MG63 (cell line): ENCODE measurements at regions not wholly inside any gene's neighbourhood (a gene's known extent, or its start where the extent isn't known, plus 50 kb on each side); places are given as distances from the start of the nearest gene placed in this dataset.
A peak's percentile ranks its signal among the peaks of the same experiment; 100 is the strongest.
"Not testable (repeated sequence)": the region's sequence is repeated elsewhere in the genome, so short reads cannot be mapped to it uniquely, and the experiment has no call there.

Source experiments
- DNase-seq: peaks from one replicate; pipeline ENCODE4 v3.0.0-alpha.2; 2020
- H3K27me3 ChIP-seq: fragments of 250-450 bp; sonication (Bioruptor Pico); 2 replicates; pipeline ENCODE4 v1.5.1; 2020; ENCODE audit warnings: mild to moderate bottlenecking, moderate library complexity
- H3K36me3 ChIP-seq: fragments of 250-450 bp; sonication (Bioruptor Pico); 2 replicates; pipeline ENCODE4 v1.5.1; 2020; ENCODE audit warnings: mild to moderate bottlenecking, moderate library complexity
- H3K4me3 ChIP-seq: fragments of 250-450 bp; sonication (Bioruptor Pico); 2 replicates; pipeline ENCODE4 v1.5.1; 2020; ENCODE audit warnings: mild to moderate bottlenecking, moderate library complexity
- H3K9me3 ChIP-seq: fragments of 250-450 bp; sonication (Bioruptor Pico); 2 replicates; pipeline ENCODE4 v1.5.1; 2020; ENCODE audit warnings: mild to moderate bottlenecking, moderate library complexity

DNA sequence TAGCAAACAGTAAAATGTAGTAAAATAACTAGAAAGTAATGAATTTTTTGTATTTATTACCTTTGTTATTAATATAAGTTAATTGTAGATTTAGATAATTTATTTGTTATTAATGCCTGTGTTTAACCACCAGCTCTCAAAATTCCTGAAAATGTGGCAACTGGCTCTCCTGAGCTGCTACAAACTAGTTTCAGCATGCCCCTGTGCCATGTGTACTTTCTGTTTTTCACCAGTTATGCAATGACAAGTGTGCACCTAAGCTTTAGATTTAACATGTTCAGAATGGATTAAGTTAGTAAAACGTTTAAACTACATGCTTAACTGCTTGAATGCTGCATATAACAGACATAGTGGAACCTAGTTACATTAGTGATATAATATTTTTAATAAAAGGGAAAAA, 88.1 kb downstream of the POSTN start:
- Histone ChIP-seq H3K4me3 (no peak overlapping the region), H3K9me3 (no peaks in the 10 kb centered on the region), H3K36me3 (no peaks in the 10 kb centered on the region), H3K27me3 (no peaks in the 10 kb centered on the region)
- no peak for DNase-seq

DNA sequence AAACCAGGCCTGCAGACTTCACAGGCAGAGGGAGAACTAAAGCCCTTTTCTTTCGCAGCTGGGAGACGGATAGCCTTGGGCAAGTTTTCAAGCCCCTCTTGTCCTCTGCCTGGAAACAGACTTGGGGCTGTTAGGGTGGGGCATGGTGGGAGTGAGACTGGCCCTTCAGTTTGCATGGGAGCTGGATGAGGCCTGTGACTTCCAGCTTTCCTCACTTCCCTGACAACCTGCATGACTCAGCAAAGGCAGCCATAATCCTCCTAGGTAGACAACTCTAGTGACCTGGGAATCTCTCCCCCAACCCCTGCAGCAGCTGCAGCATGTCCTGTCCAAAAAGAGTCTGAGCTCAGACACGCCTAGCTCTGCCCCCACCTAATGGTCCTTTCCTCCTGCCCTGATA, 93.0 kb downstream of the POSTN start:
- no peaks in the 10 kb centered on the region for H3K9me3 ChIP-seq
- H3K27me3 ChIP-seq = no peaks in the 10 kb centered on the region
- H3K4me3 ChIP-seq = no peak overlapping the region
- H3K36me3 ChIP-seq = no peaks in the 10 kb centered on the region
- no peak for DNase-seq

DNA sequence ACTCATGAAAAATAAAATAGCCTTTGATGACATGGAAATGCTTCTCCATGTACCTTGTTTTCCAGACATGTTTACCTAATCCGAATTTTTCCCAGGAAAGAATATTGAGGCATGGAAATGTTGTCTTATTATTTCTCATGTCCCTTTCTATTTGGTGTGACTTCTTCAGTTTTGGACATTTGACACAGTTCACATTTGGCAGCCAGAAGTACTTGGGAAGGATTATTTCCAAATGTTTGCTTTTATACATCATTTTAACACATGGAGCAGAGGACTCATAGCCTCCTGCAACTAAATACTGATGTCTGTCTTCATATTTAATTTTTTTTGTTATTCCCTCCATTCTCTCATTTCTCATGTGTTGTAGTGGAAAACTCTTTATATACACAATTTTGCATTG, 94.3 kb downstream of the POSTN start:
- Histone ChIP-seq H3K27me3 (no peaks in the 10 kb centered on the region), H3K4me3 (no peak overlapping the region), H3K36me3 (no peaks in the 10 kb centered on the region), H3K9me3 (no peaks in the 10 kb centered on the region)
- no peak for DNase-seq

DNA sequence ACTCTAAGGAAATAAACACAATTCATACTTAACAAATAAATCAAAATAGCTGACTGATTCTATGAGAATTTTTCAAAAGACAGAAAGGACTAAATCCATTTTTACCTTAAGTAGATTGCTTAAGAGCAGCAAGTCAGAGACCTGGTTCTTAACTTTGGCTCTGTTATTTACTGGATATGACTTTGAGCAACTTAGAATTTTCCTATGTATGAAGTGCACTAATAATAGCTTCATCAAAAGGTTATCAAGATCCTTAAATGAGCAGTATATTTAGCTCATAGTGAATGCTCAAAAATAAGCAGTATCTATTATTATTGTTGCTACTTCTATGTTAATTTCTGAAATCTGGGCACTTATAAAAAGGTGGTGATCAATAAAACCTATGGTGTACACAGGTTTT, 95.3 kb downstream of the POSTN start:
- H3K36me3 ChIP-seq = no peaks in the 10 kb centered on the region
- no peaks in the 10 kb centered on the region for H3K27me3 ChIP-seq
- H3K4me3 ChIP-seq = no peak overlapping the region
- DNase-seq = no peak
- H3K9me3 ChIP-seq = no peaks in the 10 kb centered on the region

DNA sequence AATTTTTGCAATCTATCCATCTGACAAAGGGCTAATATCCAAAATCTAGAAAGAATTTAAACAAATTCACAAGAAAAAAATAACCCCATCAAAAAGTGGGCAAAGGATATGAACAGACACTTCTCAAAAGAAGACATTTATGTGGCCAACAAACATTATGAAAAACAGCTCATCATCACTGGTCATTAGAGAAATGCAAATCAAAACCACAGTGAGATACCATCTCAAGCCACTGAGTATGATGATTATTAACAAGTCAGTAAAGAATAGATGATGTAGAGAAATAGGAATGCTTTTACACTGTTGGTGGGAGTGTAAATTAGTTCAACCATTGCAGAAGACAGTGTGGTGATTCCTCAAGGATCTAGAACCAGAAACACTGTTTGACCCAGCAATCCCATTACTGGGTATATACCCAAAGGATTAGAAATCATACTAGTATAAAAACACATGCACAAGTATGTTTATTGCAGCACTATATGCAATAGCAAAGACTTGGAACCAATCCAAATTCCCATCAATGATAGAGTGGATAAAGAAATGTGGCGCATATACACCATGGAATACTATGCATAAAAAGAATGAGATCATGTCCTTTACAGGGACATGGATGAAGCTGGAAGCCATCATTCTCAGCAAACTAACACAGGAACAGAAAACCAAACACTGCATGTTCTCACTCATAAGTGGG, 96.1 kb downstream of the POSTN start:
- H3K9me3 ChIP-seq, H3K36me3 ChIP-seq, H3K27me3 ChIP-seq, DNase-seq, H3K4me3 ChIP-seq: not testable (repeated sequence)

DNA sequence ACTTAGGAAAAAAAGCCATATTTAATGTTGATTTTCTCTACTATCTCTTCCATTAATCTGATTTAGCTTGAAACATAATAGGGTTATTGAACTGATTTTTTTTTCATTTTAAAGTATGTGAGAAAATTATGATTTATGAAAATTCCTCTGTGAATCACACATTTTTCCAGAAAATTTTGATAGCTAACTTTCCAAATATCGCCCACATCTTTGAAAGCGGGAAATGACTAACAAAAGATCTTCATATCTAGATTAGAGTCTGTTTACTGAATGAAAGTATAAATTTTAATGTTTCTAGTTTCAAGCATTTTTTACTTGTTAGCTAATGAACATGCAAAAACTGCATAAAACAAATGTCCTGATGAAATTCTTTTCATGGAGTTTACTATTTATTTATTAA, 97.4 kb downstream of the POSTN start:
- Histone ChIP-seq H3K27me3 (no peaks in the 10 kb centered on the region), H3K36me3 (no peaks in the 10 kb centered on the region), H3K4me3 (no peak overlapping the region), H3K9me3 (peaks cover 2% of the 10 kb centered on the region; the same call in 1 of the 2 replicates)
- DNase-seq = no peak

DNA sequence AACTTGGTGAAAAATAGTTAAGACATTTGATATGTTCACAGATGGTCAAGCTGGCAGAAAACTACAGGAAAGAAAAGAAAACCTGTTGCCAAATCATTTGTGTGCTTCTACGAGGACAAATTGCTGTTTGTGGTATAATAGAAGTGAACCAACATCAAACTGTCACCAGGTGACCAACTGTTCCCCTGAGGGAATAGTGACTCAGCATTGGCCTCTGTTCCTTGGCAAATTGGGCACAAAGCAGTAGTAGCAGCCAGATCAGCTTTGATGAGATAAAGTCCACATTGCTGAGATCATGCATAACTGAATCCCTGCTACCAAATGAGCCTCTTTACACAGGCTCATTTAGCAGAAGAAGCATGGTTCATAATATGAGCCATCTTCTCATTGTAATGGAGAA, 103.5 kb downstream of the POSTN start:
- Histone ChIP-seq H3K27me3 (no peaks in the 10 kb centered on the region), H3K9me3 (peaks cover 2% of the 10 kb centered on the region; the same call in 1 of the 2 replicates)
- DNase-seq = peak; percentile 65

DNA sequence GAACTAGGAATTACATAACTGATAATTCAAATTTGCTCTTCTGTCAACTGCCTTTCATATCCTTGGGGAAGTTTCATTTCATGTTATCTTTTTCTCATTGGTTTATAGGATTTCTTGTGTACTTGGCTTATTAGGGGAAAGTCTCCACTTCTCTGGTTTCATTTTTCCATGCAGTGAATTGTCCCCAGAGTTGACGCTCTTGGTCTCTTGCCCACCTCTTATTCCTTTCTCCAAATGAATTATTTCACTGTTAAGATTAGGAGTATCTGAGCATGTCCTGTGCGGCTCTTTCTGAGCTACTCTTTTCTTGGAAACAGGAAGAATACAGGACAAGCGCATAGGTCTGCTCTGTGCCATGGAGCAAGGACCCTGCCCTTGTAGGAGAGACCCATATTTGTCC, 104.8 kb downstream of the POSTN start:
- Histone ChIP-seq H3K4me3 (no peak overlapping the region), H3K36me3 (no peaks in the 10 kb centered on the region)

More for the DNA sequence above, 103.5 kb downstream of the POSTN start:
- Histone ChIP-seq H3K4me3 (no peak overlapping the region), H3K36me3 (no peaks in the 10 kb centered on the region)

DNA sequence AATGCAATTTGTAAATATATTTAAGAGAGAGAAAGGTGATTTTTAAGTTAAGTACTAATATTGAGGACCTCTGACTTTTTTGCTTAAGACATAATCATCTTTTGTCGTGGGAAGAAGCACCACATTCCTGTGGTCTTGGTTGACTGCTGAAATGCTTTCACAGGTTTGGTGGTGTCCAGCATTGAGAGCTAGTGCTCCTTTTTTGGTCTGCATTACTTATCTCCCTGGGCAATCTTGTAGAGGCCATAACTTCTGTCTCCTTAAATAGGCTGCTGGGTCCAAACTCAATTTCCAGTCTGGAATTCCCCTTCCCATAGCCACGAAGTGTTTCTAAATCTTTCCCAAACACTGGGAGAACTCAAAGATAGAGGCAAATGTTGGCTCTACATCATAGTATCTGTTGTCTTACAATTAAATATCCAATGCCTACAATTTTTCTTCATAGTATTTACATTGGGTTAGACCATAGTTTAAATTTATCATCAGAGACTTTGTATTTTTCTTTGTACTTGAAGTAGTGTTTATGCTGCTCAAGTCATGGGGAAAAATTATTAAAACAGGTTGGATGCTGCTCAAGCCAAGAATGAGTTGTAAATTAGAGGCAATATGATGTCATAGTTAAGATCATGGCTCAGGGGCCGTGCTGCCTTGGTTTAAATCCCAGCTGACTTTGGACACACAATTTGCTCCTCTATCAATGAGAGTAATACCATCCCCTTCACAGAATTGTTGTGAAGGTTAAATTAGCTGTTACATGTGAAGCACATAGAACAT, 105.6 kb downstream of the POSTN start:
- no peak for DNase-seq
- Histone ChIP-seq H3K9me3 (peaks cover 2% of the 10 kb centered on the region; the same call in 1 of the 2 replicates), H3K27me3 (no peaks in the 10 kb centered on the region), H3K36me3 (no peaks in the 10 kb centered on the region), H3K4me3 (no peak overlapping the region)

More for the DNA sequence above, 104.8 kb downstream of the POSTN start:
- Histone ChIP-seq H3K9me3 (peaks cover 2% of the 10 kb centered on the region; the same call in 1 of the 2 replicates), H3K27me3 (no peaks in the 10 kb centered on the region)
- DNase-seq = no peak

DNA sequence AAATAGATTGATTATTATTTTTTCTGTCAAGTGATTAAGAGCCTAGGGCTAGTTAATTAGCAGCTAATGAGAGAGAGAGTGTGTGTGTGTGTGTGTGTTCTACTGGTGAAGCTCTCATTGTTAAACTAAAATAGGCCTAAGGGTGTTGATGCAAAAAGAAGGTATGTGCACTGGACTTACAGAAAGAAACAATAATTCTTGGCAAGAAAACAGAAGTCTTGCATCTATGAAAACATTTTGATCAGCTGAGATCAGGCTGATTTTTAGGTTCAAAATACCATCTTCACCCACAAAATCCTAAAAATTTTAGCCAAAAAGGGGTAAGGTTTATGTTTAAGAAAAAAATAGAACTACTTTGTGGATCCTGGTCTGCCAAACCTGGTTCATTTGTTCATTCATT, 106.5 kb downstream of the POSTN start:
- H3K36me3 ChIP-seq = no peaks in the 10 kb centered on the region
- H3K9me3 ChIP-seq = peaks cover 2% of the 10 kb centered on the region; the same call in 1 of the 2 replicates
- no peak overlapping the region for H3K4me3 ChIP-seq
- no peak for DNase-seq
- H3K27me3 ChIP-seq = no peaks in the 10 kb centered on the region

DNA sequence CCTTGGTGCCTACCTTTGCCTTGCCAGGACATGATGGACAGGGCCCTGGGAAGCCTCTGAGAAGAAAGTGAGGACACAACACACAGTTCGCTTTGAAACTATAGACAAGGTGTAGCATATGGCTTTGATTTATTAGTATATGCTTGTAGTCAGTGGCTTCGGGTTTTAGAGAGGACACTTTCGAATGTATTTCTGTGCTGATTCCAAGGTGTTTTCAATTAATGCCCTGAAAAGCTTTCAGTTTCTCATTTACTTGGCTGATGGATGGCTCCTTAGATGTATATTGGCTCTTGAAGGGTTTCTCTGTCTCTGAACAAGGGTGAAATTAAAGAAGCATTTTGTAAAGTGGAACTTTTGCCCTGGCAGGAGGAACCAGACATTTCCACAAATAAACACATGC, 106.9 kb downstream of the POSTN start:
- no peaks in the 10 kb centered on the region for H3K27me3 ChIP-seq
- peaks cover 2% of the 10 kb centered on the region; the same call in 1 of the 2 replicates for H3K9me3 ChIP-seq
- H3K4me3 ChIP-seq = no peak overlapping the region
- no peaks in the 10 kb centered on the region for H3K36me3 ChIP-seq
- DNase-seq = no peak

DNA sequence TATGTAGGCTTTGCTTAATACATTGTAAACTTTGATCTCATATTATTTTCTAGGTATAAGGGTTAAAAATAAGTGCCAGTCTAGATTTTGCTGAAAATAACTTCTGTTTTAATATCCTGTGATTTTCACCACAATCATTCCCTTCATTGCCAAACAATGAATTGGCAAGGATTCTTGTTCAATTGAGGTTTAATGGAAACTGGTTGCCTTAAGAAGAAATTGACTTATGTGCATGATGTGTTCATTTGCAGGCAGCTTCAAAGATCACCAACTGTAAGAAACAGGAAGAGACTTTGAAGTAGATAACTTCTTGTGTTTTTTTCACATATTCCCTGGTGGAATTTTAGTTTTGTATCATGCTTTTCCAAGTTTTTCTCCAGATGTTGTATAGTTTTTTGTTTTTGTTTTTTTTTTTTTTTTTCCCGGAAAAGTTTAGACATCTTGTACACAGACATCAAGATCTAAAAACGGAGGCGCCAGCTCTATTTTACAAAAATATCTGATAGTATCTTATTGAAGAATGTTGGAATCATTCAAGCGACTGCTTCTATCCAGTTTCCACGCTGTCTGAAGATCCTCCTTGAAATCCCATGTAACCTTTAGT, 108.3 kb downstream of the POSTN start:
- Histone ChIP-seq H3K4me3 (no peak overlapping the region), H3K27me3 (no peaks in the 10 kb centered on the region), H3K9me3 (no peaks in the 10 kb centered on the region), H3K36me3 (no peaks in the 10 kb centered on the region)
- DNase-seq = no peak

DNA sequence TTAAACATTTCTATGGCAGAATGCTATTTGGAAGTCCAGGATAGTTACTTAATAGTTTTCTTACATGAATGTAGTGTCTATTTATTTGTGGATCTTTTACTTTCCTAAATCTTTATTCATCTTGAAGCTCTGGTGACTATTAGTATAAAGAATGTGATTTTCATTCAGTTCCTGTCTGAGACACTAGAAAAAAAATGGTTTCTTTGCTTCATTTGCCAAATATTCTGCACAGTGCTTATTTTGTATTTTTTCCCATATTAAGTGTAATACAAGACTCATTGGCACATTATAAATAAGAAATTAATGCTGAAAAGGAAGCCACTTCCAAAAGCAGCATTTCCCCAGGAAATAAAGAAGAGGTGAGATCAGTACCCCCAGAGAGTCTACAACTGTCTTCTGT, 109.8 kb downstream of the POSTN start:
- no peaks in the 10 kb centered on the region for H3K36me3 ChIP-seq
- H3K9me3 ChIP-seq = no peaks in the 10 kb centered on the region
- H3K27me3 ChIP-seq = no peaks in the 10 kb centered on the region
- no peak overlapping the region for H3K4me3 ChIP-seq
- no peak for DNase-seq

DNA sequence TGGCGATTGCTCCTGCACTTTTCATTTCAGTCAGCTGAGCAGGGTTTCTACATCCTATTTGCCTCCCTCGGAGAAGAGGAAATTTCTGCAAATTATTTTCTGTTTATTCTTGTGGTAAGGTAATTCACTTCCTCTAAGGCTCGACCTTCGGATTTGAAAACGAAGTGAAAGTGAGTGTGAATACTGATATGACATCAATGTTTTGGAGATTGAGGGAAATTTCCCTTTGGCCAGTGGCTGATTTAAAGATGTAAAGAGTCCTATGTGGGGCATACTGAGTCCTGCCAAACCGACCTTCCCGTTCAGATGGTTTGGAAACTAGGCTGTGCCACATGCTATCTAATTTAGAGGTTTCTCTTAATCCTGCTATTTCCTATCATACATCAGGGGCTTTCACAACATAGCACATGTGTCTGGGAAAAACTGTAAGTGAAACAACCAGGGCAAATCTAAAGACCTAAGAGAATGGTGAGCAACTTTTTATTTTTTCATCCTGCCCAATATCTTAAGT, 112.3 kb downstream of the POSTN start:
- Histone ChIP-seq H3K27me3 (no peaks in the 10 kb centered on the region), H3K9me3 (no peaks in the 10 kb centered on the region), H3K4me3 (peak overlapping the region; percentile 24), H3K36me3 (no peaks in the 10 kb centered on the region)
- no peak for DNase-seq

DNA sequence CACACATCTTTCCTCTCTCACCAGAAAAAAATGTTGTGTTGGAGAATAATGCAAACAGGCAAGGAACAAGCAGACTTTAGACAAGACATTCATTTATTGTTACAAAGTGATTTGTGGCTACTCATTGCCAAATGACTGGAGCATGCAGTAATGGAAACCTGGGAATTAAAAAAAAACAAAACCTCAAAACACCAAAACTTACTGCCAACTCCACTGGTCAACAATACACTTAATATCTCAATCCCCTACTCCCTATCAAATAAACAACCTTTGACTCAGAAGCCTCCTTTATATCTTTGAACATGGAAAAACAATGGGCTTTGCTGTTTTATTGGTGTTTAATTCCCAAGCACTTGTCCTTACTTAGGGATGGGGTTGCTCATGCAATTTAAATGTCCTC, 112.8 kb downstream of the POSTN start:
- H3K27me3 ChIP-seq = no peaks in the 10 kb centered on the region
- peak overlapping the region; percentile 24 for H3K4me3 ChIP-seq
- no peak for DNase-seq
- no peaks in the 10 kb centered on the region for H3K36me3 ChIP-seq
- H3K9me3 ChIP-seq = no peaks in the 10 kb centered on the region

DNA sequence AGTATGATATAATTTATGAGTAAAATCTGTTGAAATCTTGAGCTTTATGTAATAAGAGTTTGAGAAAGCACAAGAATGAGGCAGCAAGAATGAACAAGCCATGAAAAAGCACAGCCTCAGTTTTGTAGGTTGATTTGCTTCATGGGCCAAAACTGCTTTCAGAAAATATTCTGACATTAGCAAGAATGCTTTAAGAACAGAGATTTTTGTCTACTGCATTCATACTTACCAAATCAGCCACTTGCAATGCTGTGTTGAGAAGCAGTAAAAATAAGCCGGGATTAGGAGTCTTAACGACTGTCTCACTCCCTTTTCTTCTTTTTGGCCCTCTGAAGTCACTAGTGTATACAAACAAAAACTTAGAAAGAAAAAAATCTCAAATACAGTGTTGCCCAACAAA, 114.5 kb downstream of the POSTN start:
- Histone ChIP-seq H3K9me3 (no peaks in the 10 kb centered on the region), H3K4me3 (no peak overlapping the region), H3K36me3 (no peaks in the 10 kb centered on the region), H3K27me3 (no peaks in the 10 kb centered on the region)
- no peak for DNase-seq

DNA sequence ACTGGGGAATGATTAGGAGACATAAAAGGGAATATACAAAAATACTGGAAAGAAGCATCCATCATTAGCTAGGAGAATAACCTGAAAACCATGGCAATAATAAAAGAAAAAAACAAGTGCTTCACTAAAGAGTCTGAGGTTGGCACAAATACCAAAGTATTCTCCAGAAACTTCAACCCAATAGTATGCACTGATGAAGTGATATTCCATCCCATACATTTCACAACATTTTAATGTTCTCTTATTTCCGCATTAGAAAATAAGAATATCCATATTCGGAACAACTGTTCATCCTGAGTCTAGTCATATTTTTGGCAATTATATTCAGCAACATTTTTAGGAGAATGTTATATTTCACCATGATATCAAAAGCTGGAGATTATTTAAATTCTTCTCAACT, 116.2 kb downstream of the POSTN start:
- no peak overlapping the region for H3K4me3 ChIP-seq
- H3K9me3 ChIP-seq = no peaks in the 10 kb centered on the region
- H3K36me3 ChIP-seq = no peaks in the 10 kb centered on the region
- DNase-seq = no peak
- no peaks in the 10 kb centered on the region for H3K27me3 ChIP-seq
